ENCODE measurements at regions not wholly inside any gene's neighbourhood (a gene's known extent, or its start where the extent isn't known, plus 50 kb on each side); places are given as distances from the start of the nearest gene placed in this dataset.

- H3K27me3 ChIP-seq, result no peaks in the 10 kb centered on the region
- no peaks in the 10 kb centered on the region for H3K36me3 Mint-ChIP-seq
- no peaks in the 10 kb centered on the region for H3K79me2 ChIP-seq (ENCODE audit: low read depth)
- no peaks in the 10 kb centered on the region for H3K36me3 ChIP-seq
- H3K27me3 Mint-ChIP-seq (ENCODE audit: insufficient read depth, low read depth), result no peaks in the 10 kb centered on the region
- H2AFZ ChIP-seq (replicated peaks), result no peak overlapping the region
- H3K4me1 ChIP-seq, result no peaks in the 10 kb centered on the region
- no peak overlapping the region for H3K4me3 Mint-ChIP-seq
- no peak overlapping the region for H3K27ac Mint-ChIP-seq
- H3K4me2 ChIP-seq, result no peak overlapping the region
- H3K4me1 Mint-ChIP-seq, result no peaks in the 10 kb centered on the region
- no peak for DNase-seq (ENCODE audit: low spot score)
- H3K27ac ChIP-seq, result no peak overlapping the region
- H4K20me1 ChIP-seq (ENCODE audit: low read depth), result no peaks in the 10 kb centered on the region
- H3K4me3 ChIP-seq, result no peak overlapping the region
- H3K9me3 Mint-ChIP-seq, result peaks cover 7% of the 10 kb centered on the region
- no peak for TF ChIP-seq EZH2 (IDR thresholded peaks at IDR 0.05)
- no peak for TF ChIP-seq EZH2phosphoT487 (IDR thresholded peaks at IDR 0.05)
- no peak for TF ChIP-seq CTCF (IDR thresholded peaks at IDR 0.05)
- H3K9me3 ChIP-seq (ENCODE audit: low read depth), result no peaks in the 10 kb centered on the region
- H3F3A ChIP-seq (ENCODE audit: low read depth), result no peaks in the 10 kb centered on the region
- H3K9ac ChIP-seq, result no peak overlapping the region
Observed at GRCh38 chr2:12192762-12193161, 446.3 kb downstream of the LPIN1 start.

- Histone ChIP-seq H3K27me3 (no peaks in the 10 kb centered on the region), H3F3A (ENCODE audit: low read depth) (no peaks in the 10 kb centered on the region), H3K9me3 (ENCODE audit: low read depth) (no peaks in the 10 kb centered on the region), H4K20me1 (ENCODE audit: low read depth) (no peaks in the 10 kb centered on the region), H3K4me2 (no peak overlapping the region), H3K9ac (no peak overlapping the region), H3K79me2 (ENCODE audit: low read depth) (no peaks in the 10 kb centered on the region), H3K36me3 (no peaks in the 10 kb centered on the region), H2AFZ (replicated peaks) (no peak overlapping the region), H3K4me3 (no peak overlapping the region), H3K27ac (no peak overlapping the region), H3K4me1 (no peaks in the 10 kb centered on the region)
- no peak overlapping the region for H3K4me3 Mint-ChIP-seq
- TF ChIP-seq CTCF (IDR thresholded peaks at IDR 0.05) (no peak), EZH2 (IDR thresholded peaks at IDR 0.05) (no peak), EZH2phosphoT487 (IDR thresholded peaks at IDR 0.05) (no peak)
- no peaks in the 10 kb centered on the region for H3K27me3 Mint-ChIP-seq (ENCODE audit: insufficient read depth, low read depth)
- no peaks in the 10 kb centered on the region for H3K36me3 Mint-ChIP-seq
- peaks cover 11% of the 10 kb centered on the region for H3K9me3 Mint-ChIP-seq
- no peak for DNase-seq (ENCODE audit: low spot score)
- no peaks in the 10 kb centered on the region for H3K4me1 Mint-ChIP-seq
- H3K27ac Mint-ChIP-seq, result no peak overlapping the region
Observed at GRCh38 chr2:12194968-12195367, 448.5 kb downstream of the LPIN1 start.

GRCh38 chr2:12196495-12196894, 450.1 kb downstream of the LPIN1 start:
- H2AFZ ChIP-seq (replicated peaks), result no peak overlapping the region
- Mint-ChIP-seq H3K27ac (no peak overlapping the region), H3K36me3 (no peaks in the 10 kb centered on the region), H3K9me3 (peaks cover 11% of the 10 kb centered on the region), H3K27me3 (ENCODE audit: insufficient read depth, low read depth) (no peaks in the 10 kb centered on the region), H3K4me1 (no peaks in the 10 kb centered on the region), H3K4me3 (no peak overlapping the region)
- H3K27ac ChIP-seq, result no peak overlapping the region
- H3F3A ChIP-seq (ENCODE audit: low read depth), result no peaks in the 10 kb centered on the region
- no peaks in the 10 kb centered on the region for H3K79me2 ChIP-seq (ENCODE audit: low read depth)
- no peak overlapping the region for H3K4me2 ChIP-seq
- no peaks in the 10 kb centered on the region for H3K4me1 ChIP-seq
- no peak for TF ChIP-seq EZH2 (IDR thresholded peaks at IDR 0.05)
- no peak for TF ChIP-seq EZH2phosphoT487 (IDR thresholded peaks at IDR 0.05)
- no peak for TF ChIP-seq CTCF (IDR thresholded peaks at IDR 0.05)
- no peaks in the 10 kb centered on the region for H3K27me3 ChIP-seq
- H3K9me3 ChIP-seq (ENCODE audit: low read depth), result no peaks in the 10 kb centered on the region
- no peaks in the 10 kb centered on the region for H3K36me3 ChIP-seq
- H3K9ac ChIP-seq, result no peak overlapping the region
- no peaks in the 10 kb centered on the region for H4K20me1 ChIP-seq (ENCODE audit: low read depth)
- no peak overlapping the region for H3K4me3 ChIP-seq
- no peak for DNase-seq (ENCODE audit: low spot score)

GRCh38 chr2:12197133-12197532, 450.7 kb downstream of the LPIN1 start:
- no peaks in the 10 kb centered on the region for H3K27me3 ChIP-seq
- H3K36me3 ChIP-seq, result no peaks in the 10 kb centered on the region
- Mint-ChIP-seq H3K9me3 (peaks cover 11% of the 10 kb centered on the region), H3K4me1 (peaks cover 2% of the 10 kb centered on the region), H3K4me3 (no peak overlapping the region), H3K27me3 (ENCODE audit: insufficient read depth, low read depth) (no peaks in the 10 kb centered on the region), H3K36me3 (no peaks in the 10 kb centered on the region), H3K27ac (no peak overlapping the region)
- H3K27ac ChIP-seq, result no peak overlapping the region
- TF ChIP-seq EZH2 (IDR thresholded peaks at IDR 0.05), result no peak
- no peak for TF ChIP-seq CTCF (IDR thresholded peaks at IDR 0.05)
- TF ChIP-seq EZH2phosphoT487 (IDR thresholded peaks at IDR 0.05), result no peak
- H4K20me1 ChIP-seq (ENCODE audit: low read depth), result no peaks in the 10 kb centered on the region
- H3K4me2 ChIP-seq, result no peak overlapping the region
- H3K9me3 ChIP-seq (ENCODE audit: low read depth), result no peaks in the 10 kb centered on the region
- H3K4me1 ChIP-seq, result no peaks in the 10 kb centered on the region
- no peaks in the 10 kb centered on the region for H3F3A ChIP-seq (ENCODE audit: low read depth)
- H3K9ac ChIP-seq, result no peak overlapping the region
- H2AFZ ChIP-seq (replicated peaks), result no peak overlapping the region
- H3K4me3 ChIP-seq, result no peak overlapping the region
- H3K79me2 ChIP-seq (ENCODE audit: low read depth), result no peaks in the 10 kb centered on the region
- DNase-seq (ENCODE audit: low spot score), result no peak
